H1 (cell line): ENCODE measurements at regions not wholly inside any gene's neighbourhood (a gene's known extent, or its start where the extent isn't known, plus 50 kb on each side); places are given as distances from the start of the nearest gene placed in this dataset.

Experiments used
- CTCF ChIA-PET: fragments of 300-600 bp; sonication (Branson Sonifier 250); formaldehyde crosslinking; loops from one replicate; lab custom pipeline; 2021; ENCODE audit not compliant: partially characterized antibody; lab: Charles Lee
- POLR2A ChIA-PET: fragments of 300-600 bp; sonication (Branson Sonifier 250); formaldehyde crosslinking; loops from one replicate; lab custom pipeline; 2021; ENCODE audit warnings: inconsistent platforms; ENCODE audit not compliant: partially characterized antibody; lab: Charles Lee
- DNase-seq, 2 experiments: peaks; one replicate each; pipeline versions ENCODE4 v3.0.0 to v3.0.0-alpha.2; 2010 to 2022; ENCODE audit warnings: low spot score in 2 of 2, low read depth in 1 of 2, mixed read lengths in 1 of 2
- FAIRE-seq: peaks from 2 replicates; lab custom pipeline; 2011; peaks lifted over from hg19 to GRCh38; lab: Jason Lieb, UNC
- H2AFZ ChIP-seq: 2 replicates; pipeline ENCODE4 v1.8.1; 2012; ENCODE audit warnings: low read length, inconsistent platforms
- H2AK5ac ChIP-seq: 2 replicates; pipeline ENCODE4 v1.6.1; 2013; ENCODE audit warnings: low read depth, low read length
- H2BK120ac ChIP-seq: replicated peaks from 2 replicates; pipeline ENCODE3; 2013; ENCODE audit warnings: low read depth, low read length, inconsistent platforms
- H2BK12ac ChIP-seq: 2 replicates; pipeline ENCODE4 v1.6.1; 2013; ENCODE audit warnings: low read depth, low read length
- H2BK15ac ChIP-seq: 2 replicates; pipeline ENCODE4 v1.6.1; 2013; ENCODE audit warnings: low read length
- H2BK20ac ChIP-seq: 2 replicates; pipeline ENCODE4 v1.6.1; 2013; ENCODE audit warnings: low read length
- H2BK5ac ChIP-seq: 2 replicates; pipeline ENCODE4 v1.6.1; 2013; ENCODE audit warnings: low read depth, low read length
- H3K14ac ChIP-seq: 2 replicates; pipeline ENCODE4 v1.6.1; 2013; ENCODE audit warnings: inconsistent platforms; ENCODE audit not compliant: insufficient read length
- H3K18ac ChIP-seq: 2 replicates; pipeline ENCODE4 v1.6.1; 2013; ENCODE audit warnings: low read length; ENCODE audit errors: extremely low read depth
- H3K23ac ChIP-seq: 2 replicates; pipeline ENCODE4 v1.6.1; 2013; ENCODE audit warnings: inconsistent platforms; ENCODE audit not compliant: insufficient read length
- H3K23me2 ChIP-seq: 2 replicates; pipeline ENCODE4 v1.6.1; 2013; ENCODE audit warnings: low read depth, low read length
- H3K27ac ChIP-seq: 2 replicates; pipeline ENCODE4 v1.6.1; 2011; ENCODE audit warnings: low read depth, low read length, inconsistent platforms
- H3K27me3 ChIP-seq, 4 experiments: replicated peaks in 1 of 4; 1 replicate in 1 of 4; 2 replicates in 3 of 4; pipeline versions ENCODE4 v1.6.1 to v1.8.1; 2011 to 2013; ENCODE audit warnings: low read length in 3 of 4, mild to moderate bottlenecking in 3 of 4, inconsistent platforms in 2 of 4, mixed read lengths in 2 of 4, moderate library complexity in 1 of 4; ENCODE audit not compliant: control insufficient read depth in 3 of 4, insufficient read depth in 3 of 4; ENCODE audit errors: extremely low read depth in 1 of 4
- H3K36me3 ChIP-seq, 4 experiments: 2 replicates each; pipeline versions ENCODE4 v1.6.1 to v1.8.1; 2011 to 2013; ENCODE audit warnings: mild to moderate bottlenecking in 4 of 4, low read length in 3 of 4, moderate library complexity in 2 of 4, control low read depth in 1 of 4, inconsistent platforms in 1 of 4; ENCODE audit not compliant: insufficient read depth in 4 of 4, control insufficient read depth in 2 of 4
- H3K4ac ChIP-seq: replicated peaks from 2 replicates; pipeline ENCODE3; 2013; ENCODE audit warnings: low read length, low read depth, mixed read lengths, inconsistent platforms; ENCODE audit not compliant: insufficient read length
- H3K4me1 ChIP-seq, 4 experiments: replicated peaks in 1 of 4; 1 replicate in 1 of 4; 2 replicates in 3 of 4; pipeline versions ENCODE4 v1.6.1 to v1.8.1; 2011 to 2013; ENCODE audit warnings: low read length in 3 of 4, inconsistent platforms in 2 of 4, mixed read lengths in 1 of 4; ENCODE audit not compliant: insufficient read depth in 4 of 4, control insufficient read depth in 3 of 4
- H3K4me2 ChIP-seq, 2 experiments: 2 replicates each; pipeline versions ENCODE4 v1.6.1 to v1.8.1; 2011 to 2013; ENCODE audit warnings: low read depth in 2 of 2, low read length in 2 of 2, control low read depth in 1 of 2, inconsistent platforms in 1 of 2, mild to moderate bottlenecking in 1 of 2; ENCODE audit not compliant: insufficient read depth in 1 of 2
- H3K4me3 ChIP-seq, 4 experiments: fragments of 200-600, 300-600 bp in 1 of 4; sonication (generic), shearing (Covaris generic), sonication (Bioruptor Twin) in 1 of 4; 2 replicates each; pipeline versions ENCODE4 v1.5.1 to v1.8.1; 2011 to 2016; ENCODE audit warnings: low read length in 4 of 4, low read depth in 3 of 4, control low read depth in 2 of 4, inconsistent platforms in 2 of 4, mild to moderate bottlenecking in 2 of 4, mixed read lengths in 1 of 4, moderate library complexity in 1 of 4; ENCODE audit not compliant: insufficient read depth in 2 of 4; ENCODE audit errors: extremely low read depth in 1 of 4
- H3K56ac ChIP-seq: replicated peaks from 2 replicates; pipeline ENCODE3; 2013; ENCODE audit warnings: low read depth, mild to moderate bottlenecking, mixed read lengths, low read length, inconsistent platforms; ENCODE audit not compliant: insufficient read length
- H3K79me1 ChIP-seq: 2 replicates; pipeline ENCODE4 v1.6.1; 2013; ENCODE audit warnings: low read depth, low read length, control low read depth
- H3K79me2 ChIP-seq, 2 experiments: 2 replicates each; pipeline versions ENCODE4 v1.6.1 to v1.8.1; 2012 to 2013; ENCODE audit warnings: low read length in 2 of 2, mild to moderate bottlenecking in 2 of 2, inconsistent platforms in 1 of 2; ENCODE audit not compliant: insufficient read depth in 2 of 2, control insufficient read depth in 1 of 2
- H3K9ac ChIP-seq, 4 experiments: replicated peaks in 1 of 4; 1 replicate in 1 of 4; 2 replicates in 3 of 4; pipeline versions ENCODE4 v1.6.1 to v1.8.1; 2011 to 2013; ENCODE audit warnings: low read depth in 3 of 4, low read length in 3 of 4, control low read depth in 2 of 4, mild to moderate bottlenecking in 2 of 4, moderate library complexity in 2 of 4, inconsistent platforms in 1 of 4; ENCODE audit errors: extremely low read depth in 1 of 4
- H3K9me3 ChIP-seq, 2 experiments: 2 replicates each; pipeline versions ENCODE4 v1.6.1 to v1.8.1; 2012 to 2013; ENCODE audit warnings: mild to moderate bottlenecking in 2 of 2, moderate library complexity in 2 of 2, control low read depth in 1 of 2, inconsistent platforms in 1 of 2, low read depth in 1 of 2, low read length in 1 of 2, mixed read lengths in 1 of 2; ENCODE audit not compliant: insufficient read depth in 2 of 2
- H4K20me1 ChIP-seq, 2 experiments: replicated peaks in 1 of 2; 2 replicates each; pipeline versions ENCODE3 to v1.8.1; 2011 to 2013; ENCODE audit warnings: inconsistent platforms in 2 of 2, low read length in 2 of 2, mild to moderate bottlenecking in 1 of 2; ENCODE audit not compliant: insufficient read depth in 2 of 2, control insufficient read depth in 1 of 2
- H4K5ac ChIP-seq: 2 replicates; pipeline ENCODE4 v1.6.1; 2013; ENCODE audit warnings: low read length, low read depth, mixed read lengths, inconsistent platforms; ENCODE audit not compliant: insufficient read length
- H4K8ac ChIP-seq: 2 replicates; pipeline ENCODE4 v1.8.0; 2013; ENCODE audit warnings: mild to moderate bottlenecking, moderate library complexity, low read length, inconsistent platforms; ENCODE audit not compliant: insufficient read depth; ENCODE audit errors: extremely low read depth
- H4K91ac ChIP-seq: replicated peaks from 2 replicates; pipeline ENCODE3; 2013; ENCODE audit warnings: low read length, mixed read lengths, inconsistent platforms; ENCODE audit not compliant: insufficient read length
- EP300 ChIP-seq, 2 experiments: IDR thresholded peaks; 1 replicate in 1 of 2; 2 replicates in 1 of 2; pipeline ENCODE4 v1.6.1; 2011 to 2012; ENCODE audit warnings: low read depth in 2 of 2, low read length in 2 of 2, mild to moderate bottlenecking in 2 of 2, borderline replicate concordance in 1 of 2, inconsistent platforms in 1 of 2, moderate library complexity in 1 of 2
- GTF2F1 ChIP-seq: IDR thresholded peaks from 2 replicates; pipeline ENCODE4 v1.6.1; 2012; ENCODE audit warnings: low read depth, low read length, improper control_type of control experiment, borderline replicate concordance
- JUND ChIP-seq: IDR thresholded peaks from 2 replicates; pipeline ENCODE4 v1.6.1; 2011; ENCODE audit warnings: mild to moderate bottlenecking, improper control_type of control experiment, low read length
- NANOG ChIP-seq: IDR thresholded peaks from 2 replicates; pipeline ENCODE4 v1.6.1; 2011; ENCODE audit warnings: low read length, low read depth, mild to moderate bottlenecking, inconsistent platforms; ENCODE audit not compliant: insufficient read depth, poor library complexity, severe bottlenecking
- PHF8 ChIP-seq: fragments of 200-600 bp; sonication (generic); conservative IDR thresholded peaks from 2 replicates; pipeline ENCODE4 v1.7.1; 2012; ENCODE audit warnings: low read depth, mild to moderate bottlenecking, inconsistent platforms, low read length, moderate library complexity
- SP4 ChIP-seq: IDR thresholded peaks from 2 replicates; pipeline ENCODE4 v1.6.1; 2012; ENCODE audit warnings: low read length, inconsistent platforms
- TEAD4 ChIP-seq: IDR thresholded peaks from 2 replicates; pipeline ENCODE4 v1.6.1; 2012; ENCODE audit warnings: low read depth, low read length, inconsistent platforms, mixed read lengths
- WGBS, 2 experiments: shearing (Covaris generic) in 1 of 2; methylation state at CpG; one replicate each; pipeline versions ENCODE4 v1.1.6 to v1.1.7; 2013 to 2015; ENCODE audit warnings: low lambda C conversion rate in 2 of 2, mixed read lengths in 2 of 2, inconsistent platforms in 1 of 2, low coverage in 1 of 2, missing lambda C conversion rate in 1 of 2; ENCODE audit not compliant: insufficient replicate concordance in 2 of 2, insufficient coverage in 1 of 2, insufficient read length in 1 of 2; ENCODE audit errors: extremely low coverage in 1 of 2, missing lambda C conversion rate in 1 of 2; 5-methylcytosine and 5-hydroxymethylcytosine counted together

DNA sequence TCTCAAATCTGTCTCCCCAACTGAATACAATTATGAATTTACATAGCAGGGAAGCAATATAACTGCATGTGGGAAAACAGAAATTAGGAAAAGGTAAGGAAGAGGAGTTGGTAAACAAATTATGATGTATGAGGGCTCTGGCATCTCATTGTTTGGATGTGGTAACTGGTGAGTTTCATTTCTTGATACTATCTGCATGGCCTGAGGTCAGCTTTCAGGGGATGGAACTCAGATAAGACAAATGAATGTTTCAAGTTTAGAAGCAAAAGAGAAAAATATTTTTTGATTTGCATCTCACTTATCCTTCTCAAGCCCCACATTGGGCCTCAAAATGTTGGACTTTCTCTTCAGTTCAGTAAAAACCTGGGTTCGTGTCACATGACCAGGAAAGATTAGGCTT is 302.2 kb upstream of the GJE1 start:
- Histone ChIP-seq H2BK120ac (no peak overlapping the region), H3K36me3 (no peaks in the 10 kb centered on the region; a peak in 1 of 8 replicates), H3K56ac (no peak overlapping the region), H3K18ac (no peak overlapping the region), H3K4me2 (no peak overlapping the region; a peak in 1 of 4 replicates), H4K8ac (no peak overlapping the region), H3K4me3 (no peak overlapping the region; a peak in 1 of 8 replicates), H2BK15ac (no peak overlapping the region), H2BK5ac (peak overlapping the region; percentile 83; the same call in 1 of the 2 replicates), H2AK5ac (no peak overlapping the region), H3K23ac (no peak overlapping the region), H3K79me2 (no peaks in the 10 kb centered on the region), H3K79me1 (no peaks in the 10 kb centered on the region), H4K5ac (peak overlapping the region; percentile 24), H3K4ac (no peak overlapping the region), H2BK12ac (peak overlapping the region; percentile 62; the same call in 1 of the 2 replicates), H2BK20ac (peak overlapping the region; percentile 55; the same call in 1 of the 2 replicates), H3K27me3 (no peaks in the 10 kb centered on the region), H3K9me3 (no peaks in the 10 kb centered on the region), H3K14ac (no peak overlapping the region), H3K23me2 (no peaks in the 10 kb centered on the region), H4K20me1 (no peaks in the 10 kb centered on the region), H3K27ac (no peak overlapping the region), H3K4me1 (peaks cover 4 to 14% (median 7%) of the 10 kb centered on the region in 4 experiments; a peak in 5 of 7 replicates), H3K9ac (no peak overlapping the region), H2AFZ (no peak overlapping the region), H4K91ac (no peak overlapping the region)
- DNase-seq: no peak
- WGBS, 2 experiments: 75% methylated on average over 1 of the region's 1 CpG; no CpG with 5 or more reads in 1 of the 2 experiments
- POLR2A ChIA-PET: no interaction called here
- no peak for FAIRE-seq
- CTCF ChIA-PET: no interaction called here
- no peak for TF ChIP-seq NANOG
- no peak for TF ChIP-seq EP300 (IDR thresholded peaks at IDR 0.05; ENCODE audit: borderline replicate concordance in 1 of 2, low read depth in 2 of 2, low read length in 2 of 2)
- TF ChIP-seq PHF8: no peak
- TF ChIP-seq JUND: no peak
- no peak for TF ChIP-seq SP4
- no peak for TF ChIP-seq TEAD4
- TF ChIP-seq GTF2F1: no peak
